Right atrium auricular region (tissue), 2 donors: ENCODE measurements at regions not wholly inside any gene's neighbourhood (a gene's known extent, or its start where the extent isn't known, plus 50 kb on each side); places are given as distances from the start of the nearest gene placed in this dataset.

Experiments used
- DNase-seq: peaks from one replicate; pipeline ENCODE4 v3.0.0-alpha.2; 2019; ENCODE audit warnings: low spot score
- H3K27ac ChIP-seq, 2 donors: fragments of 200-600 bp; sonication (generic); 1 replicate in 1 of 2; 2 replicates in 1 of 2; pipeline ENCODE4 v1.5.1; 2016 to 2019
- H3K27me3 ChIP-seq, 2 donors: fragments of 200-600 bp; sonication (generic); one replicate each; pipeline versions ENCODE4 v1.5.1 to v1.6.0; 2017 to 2019
- H3K36me3 ChIP-seq: fragments of 200-600 bp; sonication (generic); one replicate; pipeline ENCODE4 v1.5.1; 2016
- H3K4me1 ChIP-seq, 2 donors: fragments of 200-600 bp; sonication (generic); one replicate each; pipeline versions ENCODE4 v1.5.1 to v1.6.0; 2017 to 2019
- H3K4me3 ChIP-seq, 2 donors: fragments of 200-600 bp; sonication (generic); 1 replicate in 1 of 2; 2 replicates in 1 of 2; pipeline ENCODE4 v1.5.1; 2017 to 2019; ENCODE audit warnings: mild to moderate bottlenecking in 1 of 2, moderate library complexity in 1 of 2
- H3K9me3 ChIP-seq, 2 donors: fragments of 200-600 bp; sonication (generic); one replicate each; pipeline ENCODE4 v1.5.1; 2019
- TF ChIP-seq, protein P1 (sequence below), 2 donors: fragments of 200-600 bp; sonication (generic); IDR thresholded peaks; one replicate each; pipeline ENCODE4 v1.5.1; 2019; ENCODE audit warnings: antibody characterized with exemption in 2 of 2

DNA sequence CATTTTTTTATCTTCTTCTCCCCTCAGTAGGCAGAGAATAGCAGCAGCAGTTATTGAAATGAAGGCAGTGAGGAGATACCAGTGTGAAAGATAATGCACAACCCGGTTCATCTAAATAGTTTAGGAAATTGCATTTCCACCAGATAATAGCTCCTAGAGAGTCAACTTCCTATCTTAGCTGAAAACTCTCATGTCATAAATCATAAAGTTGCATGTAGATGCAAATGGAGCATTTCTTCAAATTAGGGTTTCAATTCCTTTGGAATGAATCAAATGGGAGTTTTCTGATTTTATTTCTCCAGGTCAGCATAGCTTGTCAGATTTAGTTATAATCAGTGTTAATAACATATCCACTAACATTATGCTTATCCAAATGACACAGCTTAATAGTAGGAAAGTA lies 335.3 kb downstream of the CNTNAP4 start:
- Histone ChIP-seq H3K27me3 (no peaks in the 10 kb centered on the region), H3K27ac (no peak overlapping the region), H3K36me3 (no peaks in the 10 kb centered on the region), H3K4me3 (no peak overlapping the region), H3K4me1 (no peaks in the 10 kb centered on the region), H3K9me3 (no peaks in the 10 kb centered on the region)
- DNase-seq: no peak
- TF ChIP-seq, protein P1, sequence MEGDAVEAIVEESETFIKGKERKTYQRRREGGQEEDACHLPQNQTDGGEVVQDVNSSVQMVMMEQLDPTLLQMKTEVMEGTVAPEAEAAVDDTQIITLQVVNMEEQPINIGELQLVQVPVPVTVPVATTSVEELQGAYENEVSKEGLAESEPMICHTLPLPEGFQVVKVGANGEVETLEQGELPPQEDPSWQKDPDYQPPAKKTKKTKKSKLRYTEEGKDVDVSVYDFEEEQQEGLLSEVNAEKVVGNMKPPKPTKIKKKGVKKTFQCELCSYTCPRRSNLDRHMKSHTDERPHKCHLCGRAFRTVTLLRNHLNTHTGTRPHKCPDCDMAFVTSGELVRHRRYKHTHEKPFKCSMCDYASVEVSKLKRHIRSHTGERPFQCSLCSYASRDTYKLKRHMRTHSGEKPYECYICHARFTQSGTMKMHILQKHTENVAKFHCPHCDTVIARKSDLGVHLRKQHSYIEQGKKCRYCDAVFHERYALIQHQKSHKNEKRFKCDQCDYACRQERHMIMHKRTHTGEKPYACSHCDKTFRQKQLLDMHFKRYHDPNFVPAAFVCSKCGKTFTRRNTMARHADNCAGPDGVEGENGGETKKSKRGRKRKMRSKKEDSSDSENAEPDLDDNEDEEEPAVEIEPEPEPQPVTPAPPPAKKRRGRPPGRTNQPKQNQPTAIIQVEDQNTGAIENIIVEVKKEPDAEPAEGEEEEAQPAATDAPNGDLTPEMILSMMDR (IDR thresholded peaks at IDR 0.05): no peak

DNA sequence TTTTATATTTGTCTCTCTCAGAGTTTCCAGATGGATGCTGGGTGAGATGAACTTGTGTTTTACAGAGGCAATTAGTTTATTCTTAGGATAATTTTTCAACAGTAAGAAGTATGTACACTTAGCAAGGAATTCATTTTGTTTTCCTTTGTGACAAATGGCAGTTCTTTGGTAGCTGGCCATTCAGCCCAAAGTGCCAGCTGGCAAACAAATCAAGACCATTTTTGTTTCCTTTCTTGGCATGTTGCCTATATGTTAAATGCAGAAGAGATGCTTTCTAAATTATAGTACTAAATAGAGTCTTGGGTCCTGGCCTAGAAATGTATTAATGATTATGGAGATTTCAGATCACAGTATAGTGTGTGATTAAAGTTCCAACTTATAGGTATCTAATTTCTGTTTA lies 337.1 kb downstream of the CNTNAP4 start:
- no peaks in the 10 kb centered on the region for H3K36me3 ChIP-seq
- no peaks in the 10 kb centered on the region for H3K9me3 ChIP-seq

DNA sequence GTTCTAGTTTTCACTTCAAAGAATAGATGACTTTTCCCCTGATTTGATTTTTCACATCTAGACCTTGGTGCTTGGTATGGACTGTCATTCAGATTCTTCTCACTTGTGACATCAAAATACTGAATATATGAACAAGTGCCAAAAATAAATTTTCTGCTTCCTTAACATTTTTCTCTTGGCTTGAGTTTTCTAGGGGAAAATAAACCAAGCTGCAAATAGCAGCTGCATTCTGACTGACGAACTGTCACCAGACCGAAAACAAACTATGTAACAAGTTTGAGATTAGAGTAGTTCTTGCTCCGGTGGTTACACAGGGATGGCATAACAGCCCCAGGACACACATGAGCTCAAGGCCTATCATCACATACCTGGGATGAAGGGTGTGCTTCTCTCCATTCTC lies 345.7 kb downstream of the CNTNAP4 start:
- H3K36me3 ChIP-seq: no peaks in the 10 kb centered on the region
- no peaks in the 10 kb centered on the region for H3K4me1 ChIP-seq
- no peak overlapping the region for H3K27ac ChIP-seq
- TF ChIP-seq, protein P1 (IDR thresholded peaks at IDR 0.05): no peak
- H3K27me3 ChIP-seq: no peaks in the 10 kb centered on the region
- no peaks in the 10 kb centered on the region for H3K9me3 ChIP-seq
- H3K4me3 ChIP-seq: no peak overlapping the region
- no peak for DNase-seq

More for the DNA sequence above, 337.1 kb downstream of the CNTNAP4 start:
- H3K27ac ChIP-seq: no peak overlapping the region
- TF ChIP-seq, protein P1 (IDR thresholded peaks at IDR 0.05): no peak
- DNase-seq: no peak
- H3K27me3 ChIP-seq: no peaks in the 10 kb centered on the region
- no peak overlapping the region for H3K4me3 ChIP-seq
- no peaks in the 10 kb centered on the region for H3K4me1 ChIP-seq

DNA sequence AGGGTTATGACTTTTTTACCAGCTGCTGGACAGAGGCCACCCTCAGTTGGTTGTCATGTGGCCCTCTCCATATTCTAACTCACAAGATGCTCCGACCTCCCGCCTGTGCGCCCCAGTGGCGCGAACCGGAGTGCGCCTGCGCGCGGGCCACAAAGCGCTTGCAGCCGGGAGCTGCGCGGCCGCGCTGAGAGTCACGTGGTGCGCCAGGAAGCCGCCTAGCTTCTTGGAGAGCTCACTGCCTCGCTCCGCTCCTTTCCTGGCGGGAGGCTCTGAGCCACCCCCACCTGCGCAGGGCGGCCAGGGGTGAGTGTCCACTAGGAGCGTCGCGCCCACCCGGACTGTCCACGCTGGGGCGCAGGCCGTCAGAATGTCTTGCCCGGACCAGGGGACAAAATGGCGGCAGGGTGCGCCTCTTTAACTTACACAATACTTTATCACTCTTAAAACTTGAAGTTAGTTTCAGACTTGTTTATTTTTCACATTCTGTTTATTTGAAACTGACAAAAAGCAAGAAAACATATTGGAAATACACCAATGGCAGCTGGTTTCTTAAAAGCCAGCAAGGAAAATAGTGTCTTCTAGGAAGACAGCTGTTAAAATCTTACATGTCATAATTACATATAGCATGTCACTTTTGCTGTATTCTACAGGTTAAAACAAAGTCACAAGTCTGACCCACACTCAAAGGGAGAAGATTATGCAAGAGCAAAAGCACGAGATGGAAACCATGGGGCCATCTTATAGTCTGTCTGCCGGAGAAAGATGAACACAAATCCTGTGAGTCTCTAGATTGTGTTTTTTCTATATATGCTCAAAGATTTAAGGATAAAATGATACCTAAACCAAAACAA lies 357.9 kb downstream of the CNTNAP4 start:
- Histone ChIP-seq H3K4me3 (no peak overlapping the region), H3K9me3 (peaks cover 0 to 23% of the 10 kb centered on the region in 2 donors), H3K36me3 (no peaks in the 10 kb centered on the region), H3K4me1 (no peaks in the 10 kb centered on the region), H3K27me3 (no peaks in the 10 kb centered on the region), H3K27ac (no peak overlapping the region)
- TF ChIP-seq, protein P1 (IDR thresholded peaks at IDR 0.05): no peak
- no peak for DNase-seq

DNA sequence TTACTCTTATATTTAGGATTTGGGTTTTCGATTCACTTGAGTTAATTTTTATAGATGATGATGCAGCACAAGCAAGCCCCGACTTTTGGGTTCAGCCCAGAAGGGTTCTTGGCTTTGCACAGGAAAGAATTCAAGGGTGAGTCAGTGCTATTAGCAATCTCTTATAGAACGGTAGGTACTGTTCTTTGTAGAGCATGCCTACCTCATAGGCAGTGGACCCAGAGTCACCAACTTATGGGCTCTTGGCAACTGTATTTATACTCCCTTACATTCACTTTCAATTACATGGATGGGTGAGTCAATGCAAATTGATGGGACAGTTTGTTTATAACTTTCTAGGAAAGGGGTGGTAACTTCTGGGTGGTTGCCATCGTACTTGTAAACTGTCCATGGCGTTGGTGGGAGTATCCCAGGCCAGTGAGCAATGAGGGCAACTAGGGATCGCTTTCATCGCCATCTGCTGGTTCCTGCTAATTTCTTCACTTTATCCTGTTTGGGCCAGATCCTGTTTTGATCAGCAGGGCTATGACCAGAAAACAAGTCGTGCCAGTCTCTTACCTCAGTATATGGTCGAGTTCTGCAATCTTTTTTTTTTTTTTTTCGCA lies 362.6 kb downstream of the CNTNAP4 start:
- Histone ChIP-seq H3K4me1 (no peaks in the 10 kb centered on the region), H3K27me3 (no peaks in the 10 kb centered on the region), H3K27ac (no peak overlapping the region), H3K9me3 (no peaks in the 10 kb centered on the region), H3K36me3 (no peaks in the 10 kb centered on the region), H3K4me3 (no peak overlapping the region)
- no peak for DNase-seq
- TF ChIP-seq, protein P1 (IDR thresholded peaks at IDR 0.05): peak in 1 of 2 donors; percentile 30
